ENCODE measurements at regions not wholly inside any gene's neighbourhood (a gene's known extent, or its start where the extent isn't known, plus 50 kb on each side); places are given as distances from the start of the nearest gene placed in this dataset.

DNA sequence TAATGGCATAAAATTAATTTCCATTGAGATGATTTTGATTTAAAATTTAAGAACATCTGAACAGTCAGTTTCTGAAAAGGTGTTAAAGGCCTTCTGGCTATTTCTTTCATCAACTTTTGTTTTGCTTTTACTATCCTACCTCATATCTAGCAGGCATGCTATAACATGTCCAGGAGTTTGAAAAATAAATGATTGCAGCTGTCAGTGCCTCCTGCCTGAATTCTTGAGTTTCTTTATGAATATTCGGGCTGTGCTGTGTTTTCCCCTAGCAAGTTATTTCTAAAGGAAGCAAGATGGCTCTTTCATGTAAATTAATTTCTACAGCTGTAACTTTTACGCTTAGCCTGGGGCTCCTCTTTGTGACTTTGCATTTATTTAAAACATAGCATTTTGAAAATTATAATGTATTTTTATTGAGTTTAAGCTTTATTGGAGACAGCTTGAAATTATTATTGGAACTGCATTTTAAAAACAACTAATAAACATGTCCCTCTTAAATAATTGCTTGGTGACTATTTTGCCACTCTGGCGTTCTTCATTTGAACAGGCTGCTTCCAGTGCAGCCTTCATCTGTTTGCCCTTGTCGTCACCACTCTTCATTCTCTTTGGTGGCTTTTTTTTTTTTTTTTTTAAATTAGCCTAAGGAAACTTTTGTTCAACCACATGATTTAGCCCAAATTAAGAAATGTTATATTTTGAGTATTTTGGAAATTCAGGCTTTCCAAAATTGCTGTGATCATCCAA, 1083.4 kb upstream of the LRRN3 start:
- H4K20me1 ChIP-seq (ENCODE audit: low read length), result no peaks in the 10 kb centered on the region
- BruUV-seq (replicated peaks), result no TSS peak
- H3K9ac ChIP-seq (ENCODE audit: low read length), result no peak overlapping the region
- no peak overlapping the region for H3K27ac ChIP-seq (ENCODE audit: low read length)
- H3K9me3 ChIP-seq (ENCODE audit: low read length), result no peaks in the 10 kb centered on the region
- DNase-seq, result no peak
- H3K4me3 ChIP-seq (ENCODE audit: low read length), result no peak overlapping the region
- H3F3A ChIP-seq (ENCODE audit: low read length, unreplicated experiment), result no peaks in the 10 kb centered on the region
- ChIA-PET POLR2A (ENCODE audit: unreplicated experiment) (interaction anchor here (0.5 kb wide), 1 partner anchor 1555 kb away, joined by 3 read pairs; the partner anchor contains the start of gene IMMP2L), CTCF (no interaction called here)
- H3K27me3 ChIP-seq (ENCODE audit: low read length), result 0 out of 2 replicates have a peak, but pooled peaks cover under 1% of the 10 kb centered on the region
- no peaks in the 10 kb centered on the region for H3K9me2 ChIP-seq (replicated peaks; ENCODE audit: low read length)
- intact Hi-C loops (cut with micrococcal nuclease), result loop anchor here (10.0 kb wide), 2 partner anchors 437 to 1087 kb away; partner anchors contain the start of gene LRRN3
- H3K36me3 ChIP-seq (ENCODE audit: low read depth, low read length), result no peaks in the 10 kb centered on the region
- no peaks in the 10 kb centered on the region for H3K79me2 ChIP-seq (ENCODE audit: low read length)
- no peaks in the 10 kb centered on the region for H3K4me1 ChIP-seq (ENCODE audit: insufficient read depth, low read length)
- no peak for ATAC-seq
- no peak overlapping the region for H3K4me2 ChIP-seq (ENCODE audit: low read length)
- TF ChIP-seq EZH2phosphoT487 (IDR thresholded peaks at IDR 0.05; ENCODE audit: borderline replicate concordance, low read length) (no peak), EZH2 (IDR thresholded peaks at IDR 0.05; ENCODE audit: low read length, unreplicated experiment) (no peak)
- TF ChIP-seq, protein P1, sequence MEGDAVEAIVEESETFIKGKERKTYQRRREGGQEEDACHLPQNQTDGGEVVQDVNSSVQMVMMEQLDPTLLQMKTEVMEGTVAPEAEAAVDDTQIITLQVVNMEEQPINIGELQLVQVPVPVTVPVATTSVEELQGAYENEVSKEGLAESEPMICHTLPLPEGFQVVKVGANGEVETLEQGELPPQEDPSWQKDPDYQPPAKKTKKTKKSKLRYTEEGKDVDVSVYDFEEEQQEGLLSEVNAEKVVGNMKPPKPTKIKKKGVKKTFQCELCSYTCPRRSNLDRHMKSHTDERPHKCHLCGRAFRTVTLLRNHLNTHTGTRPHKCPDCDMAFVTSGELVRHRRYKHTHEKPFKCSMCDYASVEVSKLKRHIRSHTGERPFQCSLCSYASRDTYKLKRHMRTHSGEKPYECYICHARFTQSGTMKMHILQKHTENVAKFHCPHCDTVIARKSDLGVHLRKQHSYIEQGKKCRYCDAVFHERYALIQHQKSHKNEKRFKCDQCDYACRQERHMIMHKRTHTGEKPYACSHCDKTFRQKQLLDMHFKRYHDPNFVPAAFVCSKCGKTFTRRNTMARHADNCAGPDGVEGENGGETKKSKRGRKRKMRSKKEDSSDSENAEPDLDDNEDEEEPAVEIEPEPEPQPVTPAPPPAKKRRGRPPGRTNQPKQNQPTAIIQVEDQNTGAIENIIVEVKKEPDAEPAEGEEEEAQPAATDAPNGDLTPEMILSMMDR (conservative IDR thresholded peaks at IDR 0.05; ENCODE audit: low read depth, low read length), result no peak
- no peak overlapping the region for H2AFZ ChIP-seq (ENCODE audit: low read length)

GRCh38 chr7:110010359-110010758, 1080.6 kb upstream of the LRRN3 start:
- ChIA-PET POLR2A (ENCODE audit: unreplicated experiment) (no interaction called here), CTCF (no interaction called here)
- ATAC-seq, result no peak
- Histone ChIP-seq H3K9me3 (ENCODE audit: low read length) (no peaks in the 10 kb centered on the region), H3K4me3 (ENCODE audit: low read length) (no peak overlapping the region), H3K79me2 (ENCODE audit: low read length) (no peaks in the 10 kb centered on the region), H2AFZ (ENCODE audit: low read length) (no peak overlapping the region), H3F3A (ENCODE audit: low read length, unreplicated experiment) (no peaks in the 10 kb centered on the region), H3K27ac (ENCODE audit: low read length) (no peak overlapping the region), H3K4me2 (ENCODE audit: low read length) (no peak overlapping the region), H3K9me2 (replicated peaks; ENCODE audit: low read length) (no peaks in the 10 kb centered on the region), H3K36me3 (ENCODE audit: low read depth, low read length) (no peaks in the 10 kb centered on the region), H3K9ac (ENCODE audit: low read length) (no peak overlapping the region), H3K4me1 (ENCODE audit: insufficient read depth, low read length) (no peaks in the 10 kb centered on the region), H4K20me1 (ENCODE audit: low read length) (no peaks in the 10 kb centered on the region), H3K27me3 (ENCODE audit: low read length) (0 out of 2 replicates have a peak, but pooled peaks cover 6% of the 10 kb centered on the region)
- no peak for DNase-seq
- BruUV-seq (replicated peaks), result no TSS peak
- intact Hi-C loops (cut with micrococcal nuclease), result no loop called here
- TF ChIP-seq EZH2phosphoT487 (IDR thresholded peaks at IDR 0.05; ENCODE audit: borderline replicate concordance, low read length) (no peak), EZH2 (IDR thresholded peaks at IDR 0.05; ENCODE audit: low read length, unreplicated experiment) (no peak)
- TF ChIP-seq, protein P1 (conservative IDR thresholded peaks at IDR 0.05; ENCODE audit: low read depth, low read length), result no peak

DNA sequence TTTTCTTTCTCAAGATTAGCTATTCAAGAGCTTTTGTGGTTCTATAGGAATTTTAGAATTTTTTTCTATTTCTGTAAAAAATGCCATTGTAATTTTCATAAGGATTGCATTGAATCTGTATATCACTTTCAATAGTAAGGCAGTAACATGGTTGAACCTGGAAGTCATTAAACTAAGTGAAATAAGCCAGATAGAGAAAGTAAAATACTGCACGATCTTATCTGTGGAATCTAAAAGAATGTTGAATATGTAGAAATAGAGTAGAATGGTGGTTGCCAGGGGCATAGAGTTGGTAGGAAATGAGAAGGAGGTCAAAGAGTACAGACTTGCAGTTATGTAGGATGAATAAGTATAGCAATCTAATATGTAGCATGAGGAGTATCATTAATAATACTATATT, 1073.5 kb upstream of the LRRN3 start:
- TF ChIP-seq EZH2 (IDR thresholded peaks at IDR 0.05; ENCODE audit: low read length, unreplicated experiment) (no peak), EZH2phosphoT487 (IDR thresholded peaks at IDR 0.05; ENCODE audit: borderline replicate concordance, low read length) (no peak)
- TF ChIP-seq, protein P1 (conservative IDR thresholded peaks at IDR 0.05; ENCODE audit: low read depth, low read length), result no peak
- no peaks in the 10 kb centered on the region for H3K36me3 ChIP-seq (ENCODE audit: low read depth, low read length)
- H3K9ac ChIP-seq (ENCODE audit: low read length), result no peak overlapping the region
- POLR2A ChIA-PET (ENCODE audit: unreplicated experiment), result no interaction called here
- H3K4me2 ChIP-seq (ENCODE audit: low read length), result no peak overlapping the region
- no peaks in the 10 kb centered on the region for H3K79me2 ChIP-seq (ENCODE audit: low read length)
- ATAC-seq, result no peak
- no peaks in the 10 kb centered on the region for H3K9me2 ChIP-seq (replicated peaks; ENCODE audit: low read length)
- H2AFZ ChIP-seq (ENCODE audit: low read length), result no peak overlapping the region
- H3K4me3 ChIP-seq (ENCODE audit: low read length), result no peak overlapping the region
- H3K27me3 ChIP-seq (ENCODE audit: low read length), result 0 out of 2 replicates have a peak, but pooled peaks cover 6% of the 10 kb centered on the region
- no peak overlapping the region for H3K27ac ChIP-seq (ENCODE audit: low read length)
- no peaks in the 10 kb centered on the region for H3F3A ChIP-seq (ENCODE audit: low read length, unreplicated experiment)
- H3K4me1 ChIP-seq (ENCODE audit: insufficient read depth, low read length), result no peaks in the 10 kb centered on the region
- no peaks in the 10 kb centered on the region for H4K20me1 ChIP-seq (ENCODE audit: low read length)
- intact Hi-C loops (cut with micrococcal nuclease), result no loop called here
- DNase-seq, result peak; percentile 2
- CTCF ChIA-PET, result no interaction called here
- no TSS peak for BruUV-seq (replicated peaks)
- H3K9me3 ChIP-seq (ENCODE audit: low read length), result no peaks in the 10 kb centered on the region

Measured in PC-3 (cell line).